A172 (cell line): ENCODE measurements at regions not wholly inside any gene's neighbourhood (a gene's known extent, or its start where the extent isn't known, plus 50 kb on each side); places are given as distances from the start of the nearest gene placed in this dataset.
A peak's percentile ranks its signal among the peaks of the same experiment; 100 is the strongest.
"Not testable (repeated sequence)": the region's sequence is repeated elsewhere in the genome, so short reads cannot be mapped to it uniquely, and the experiment has no call there.

Source experiments
- DNase-seq: peaks from one replicate; pipeline ENCODE4 v3.0.0-alpha.2; 2015; ENCODE audit warnings: low spot score

GRCh38 chr14:106129274-106129673 lies 602.9 kb downstream of the TMEM121 start:
- no peak for DNase-seq

DNA sequence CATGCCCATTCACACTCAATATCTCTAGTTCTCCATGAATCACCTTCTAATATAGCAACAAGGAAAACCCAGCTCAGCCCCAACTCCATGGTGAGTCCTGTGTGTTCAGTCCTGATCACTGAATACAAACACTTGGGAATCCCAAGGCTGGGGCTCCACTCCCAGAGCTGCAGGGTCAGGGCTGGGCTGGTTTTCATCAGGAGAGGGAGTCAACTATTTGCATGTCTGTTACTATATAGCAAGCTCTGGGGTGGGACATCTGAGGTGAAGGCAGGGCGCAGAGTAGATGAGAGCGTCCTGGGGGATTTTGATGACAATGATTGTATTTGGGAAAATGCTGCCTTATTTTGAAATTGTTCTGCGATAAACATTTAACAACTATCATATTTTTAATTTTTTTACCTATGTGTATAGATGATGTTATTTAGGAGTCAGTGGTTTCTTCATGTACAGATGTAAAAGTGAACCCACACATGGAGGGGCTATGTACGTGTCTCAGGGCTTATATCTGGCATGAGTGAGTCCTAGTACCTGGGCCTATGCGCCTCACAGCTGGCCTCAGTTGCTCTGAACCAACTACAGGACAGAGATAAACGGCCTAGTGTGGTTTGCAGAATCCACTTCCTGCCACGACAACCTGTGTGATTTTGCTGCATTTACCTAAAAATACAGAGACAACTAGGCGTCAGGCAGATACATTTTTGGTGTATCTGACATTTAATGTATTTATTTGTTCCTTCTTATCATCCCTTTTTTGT lies 603.7 kb downstream of the TMEM121 start:
- not testable (repeated sequence) for DNase-seq

- not testable (repeated sequence) for DNase-seq
Observed at GRCh38 chr14:106133126-106133525, 606.7 kb downstream of the TMEM121 start.

GRCh38 chr14:106134886-106135285 lies 608.5 kb downstream of the TMEM121 start:
- DNase-seq = no peak

DNA sequence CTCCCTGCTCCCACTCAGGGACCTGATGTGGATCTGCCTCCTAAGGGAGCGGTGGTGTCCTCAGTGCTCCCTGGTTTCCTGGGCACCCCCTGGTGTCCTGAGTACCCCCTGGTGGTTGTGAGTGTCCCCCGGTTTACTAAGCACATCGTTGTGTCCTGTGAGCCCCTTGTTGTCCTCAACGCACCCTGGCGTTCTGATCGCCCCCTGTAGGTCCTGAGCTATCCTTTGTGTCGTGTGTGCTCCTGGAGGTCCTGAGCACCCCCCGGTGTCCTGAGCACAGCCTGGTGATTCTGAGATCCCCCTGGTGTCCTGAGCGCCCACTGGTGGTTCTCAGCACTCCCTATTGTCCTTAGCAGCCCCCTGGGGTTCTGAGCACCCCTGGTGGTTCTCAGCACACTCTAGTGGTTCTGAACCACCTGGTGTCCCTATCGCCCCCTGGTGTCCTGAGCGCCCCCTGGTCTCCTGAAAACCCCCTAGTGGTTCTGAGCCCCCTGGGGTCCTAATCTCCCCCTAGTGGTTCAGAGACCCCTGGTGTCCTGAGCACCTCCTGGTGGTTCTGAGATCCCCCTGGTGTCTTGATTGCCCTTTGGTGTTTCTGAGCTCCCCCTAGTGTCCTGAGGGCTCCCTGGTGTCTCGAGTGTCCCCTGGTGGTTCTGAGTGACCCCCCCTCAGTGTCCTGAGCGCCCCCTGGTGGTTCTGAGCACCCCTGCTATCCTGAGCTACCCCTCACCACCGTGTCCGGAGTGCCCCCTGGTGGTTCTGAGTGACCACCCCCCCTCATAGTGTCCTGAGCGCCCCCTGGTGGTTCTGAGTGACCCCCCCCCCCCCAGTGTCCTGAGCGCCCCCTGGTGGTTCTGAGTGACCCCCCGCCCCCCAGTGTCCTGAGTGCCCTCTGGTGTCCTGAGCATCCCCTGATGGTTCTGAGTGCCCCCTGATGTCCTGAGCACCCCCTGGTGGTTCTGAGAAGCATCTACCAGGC lies 615.1 kb downstream of the TMEM121 start:
- DNase-seq = no peak

- not testable (repeated sequence) for DNase-seq
Observed at GRCh38 chr14:106145731-106146130, 619.3 kb downstream of the TMEM121 start.

DNA sequence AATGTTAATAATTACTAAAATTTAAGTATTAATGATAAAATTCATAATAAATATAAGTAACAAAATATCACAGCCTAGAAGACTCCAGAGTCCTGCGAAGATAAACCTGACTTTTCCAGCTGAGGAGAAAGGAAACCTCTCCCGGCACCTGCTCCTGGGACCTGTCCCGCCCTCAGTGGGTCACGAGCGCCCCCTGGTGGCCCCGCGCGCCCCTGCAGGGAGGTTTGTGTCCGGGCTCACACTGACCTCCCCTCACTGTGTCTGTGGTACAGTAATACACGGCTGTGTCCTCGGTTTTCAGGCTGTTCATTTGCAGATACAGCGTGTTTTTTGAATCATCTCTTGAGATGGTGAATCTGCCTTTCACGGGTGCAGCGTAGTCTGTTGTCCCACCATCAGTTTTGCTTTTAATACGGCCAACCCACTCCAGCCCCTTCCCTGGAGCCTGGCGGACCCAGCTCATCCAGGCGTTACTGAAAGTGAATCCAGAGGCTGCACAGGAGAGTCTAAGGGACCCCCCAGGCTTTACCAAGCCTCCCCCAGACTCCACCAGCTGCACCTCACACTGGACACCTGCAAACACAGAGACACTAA lies 627.1 kb downstream of the TMEM121 start:
- peak; percentile 4 for DNase-seq

GRCh38 chr14:106163316-106163715 lies 636.9 kb downstream of the TMEM121 start:
- DNase-seq = no peak

DNA sequence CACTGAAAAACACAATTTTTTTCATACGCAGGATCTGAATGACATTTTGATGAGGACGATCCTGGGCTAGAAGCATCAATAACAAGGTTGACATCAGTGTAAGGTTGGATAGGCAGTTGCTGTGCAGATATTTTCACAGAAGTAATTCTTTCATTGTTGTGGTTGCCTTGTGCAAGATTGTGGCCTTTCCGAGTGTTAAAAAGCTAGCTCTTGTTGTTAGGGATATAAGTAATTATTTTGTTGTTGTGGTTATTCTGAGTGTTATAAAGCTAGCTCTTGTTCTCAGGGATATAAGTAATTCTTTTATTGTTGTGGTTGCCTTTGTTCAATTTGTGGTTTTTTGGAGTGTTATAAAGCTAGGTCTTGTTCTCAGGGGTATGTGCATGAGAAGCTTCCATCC lies 637.4 kb downstream of the TMEM121 start:
- DNase-seq = not testable (repeated sequence)

GRCh38 chr14:106166232-106166631 lies 639.8 kb downstream of the TMEM121 start:
- DNase-seq = no peak

DNA sequence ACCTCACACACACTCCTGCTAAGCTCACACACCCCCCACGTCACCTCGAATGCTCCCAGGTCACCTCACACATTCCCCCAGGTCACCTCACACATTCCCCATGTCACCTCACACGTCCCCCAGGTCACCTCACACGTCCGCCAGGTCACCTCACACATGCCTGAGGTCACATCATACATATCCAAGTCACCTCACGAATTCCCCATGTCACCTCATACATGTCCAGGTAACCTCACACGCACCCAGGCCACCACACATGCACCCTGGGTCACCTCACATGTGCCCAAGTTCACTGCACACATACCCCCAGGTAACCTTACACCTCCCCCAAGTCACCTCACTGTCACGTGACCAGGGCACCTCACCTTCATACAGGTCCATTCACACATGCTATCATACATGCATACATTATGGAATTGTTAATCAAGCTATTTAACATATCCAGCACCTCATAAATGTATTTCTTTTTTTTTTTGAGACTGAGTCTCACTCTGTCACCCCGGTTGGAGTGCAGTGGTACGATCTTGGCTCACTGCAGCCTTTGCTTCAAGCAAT lies 640.3 kb downstream of the TMEM121 start:
- no peak for DNase-seq

- DNase-seq = not testable (repeated sequence)
Observed at GRCh38 chr14:106170163-106170658, 643.8 kb downstream of the TMEM121 start.

DNA sequence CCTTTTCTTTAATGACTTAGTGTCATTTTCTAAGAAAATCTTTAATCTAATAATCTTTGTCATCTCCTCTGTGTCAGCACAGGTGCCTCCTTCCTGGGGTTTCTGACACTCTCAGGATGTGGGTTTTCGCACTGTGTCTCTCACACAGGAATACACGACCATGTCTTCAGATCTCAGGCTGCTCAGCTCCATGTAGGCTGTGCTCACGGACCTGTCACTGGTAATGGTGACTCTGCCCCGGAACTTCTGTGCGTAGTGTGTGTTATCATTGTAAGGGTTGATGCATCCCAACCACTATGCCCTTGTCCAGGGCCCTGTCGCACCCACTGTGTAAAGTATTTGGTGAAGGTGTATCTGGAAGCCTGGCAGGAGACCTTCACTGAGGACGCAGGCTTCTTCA lies 647.8 kb downstream of the TMEM121 start:
- DNase-seq = no peak

- not testable (repeated sequence) for DNase-seq
Observed at GRCh38 chr14:106177266-106178246, 651.2 kb downstream of the TMEM121 start.

DNA sequence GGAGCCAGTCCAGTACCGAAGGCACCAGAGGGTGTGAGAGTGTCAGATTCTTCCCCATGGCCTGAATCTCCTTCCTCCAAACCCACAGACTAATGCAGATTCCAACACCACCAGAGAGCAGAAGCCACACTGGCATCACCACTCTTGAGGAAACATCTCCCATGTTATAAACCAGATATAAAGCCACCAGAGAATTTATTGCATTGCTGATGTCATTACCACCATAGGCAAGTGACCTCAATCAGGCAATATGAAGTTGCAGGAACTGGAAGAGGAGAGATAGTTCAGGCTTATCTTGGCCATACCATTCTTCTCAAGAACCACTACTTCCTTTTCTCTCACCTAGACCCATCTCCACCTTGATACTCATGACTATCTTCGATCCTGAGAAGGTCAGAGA lies 653.4 kb downstream of the TMEM121 start:
- DNase-seq = no peak

- DNase-seq = not testable (repeated sequence)
Observed at GRCh38 chr14:106184771-106185170, 658.4 kb downstream of the TMEM121 start.

- DNase-seq = not testable (repeated sequence)
Observed at GRCh38 chr14:106185174-106185836, 658.9 kb downstream of the TMEM121 start.

DNA sequence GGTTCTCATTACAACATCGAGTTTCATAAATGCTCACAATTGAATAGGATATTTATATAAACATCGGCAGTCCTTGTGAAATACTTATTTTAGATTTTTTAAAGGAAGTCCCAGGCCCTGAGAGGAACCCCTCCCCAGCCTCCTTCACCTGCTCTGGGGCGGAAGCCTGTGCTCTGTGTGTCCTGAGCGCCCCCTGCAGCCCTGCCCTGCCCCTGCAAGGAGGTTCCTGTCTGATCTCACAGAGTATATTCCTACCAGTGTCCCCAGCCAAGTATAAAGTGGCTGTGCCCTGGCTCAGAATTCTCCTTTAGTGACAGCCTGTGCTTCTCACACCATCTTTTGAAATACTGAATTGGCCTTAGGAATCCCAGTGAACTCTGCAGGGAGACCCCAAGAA lies 659.5 kb downstream of the TMEM121 start:
- DNase-seq = no peak

- no peak for DNase-seq
Observed at GRCh38 chr14:106187216-106187615, 660.8 kb downstream of the TMEM121 start.

- not testable (repeated sequence) for DNase-seq
Observed at GRCh38 chr14:106192701-106193100, 666.3 kb downstream of the TMEM121 start.
